H1 (cell line): ENCODE measurements at regions not wholly inside any gene's neighbourhood (a gene's known extent, or its start where the extent isn't known, plus 50 kb on each side); places are given as distances from the start of the nearest gene placed in this dataset.

ENCODE experiments used
- CTCF ChIA-PET: fragments of 300-600 bp; sonication (Branson Sonifier 250); formaldehyde crosslinking; loops from one replicate; lab custom pipeline; 2021; ENCODE audit not compliant: partially characterized antibody; lab: Charles Lee
- POLR2A ChIA-PET: fragments of 300-600 bp; sonication (Branson Sonifier 250); formaldehyde crosslinking; loops from one replicate; lab custom pipeline; 2021; ENCODE audit warnings: inconsistent platforms; ENCODE audit not compliant: partially characterized antibody; lab: Charles Lee
- DNase-seq, 2 experiments: peaks; one replicate each; pipeline versions ENCODE4 v3.0.0 to v3.0.0-alpha.2; 2010 to 2022; ENCODE audit warnings: low spot score in 2 of 2, low read depth in 1 of 2, mixed read lengths in 1 of 2
- FAIRE-seq: peaks from 2 replicates; lab custom pipeline; 2011; peaks lifted over from hg19 to GRCh38; lab: Jason Lieb, UNC
- H2AFZ ChIP-seq: 2 replicates; pipeline ENCODE4 v1.8.1; 2012; ENCODE audit warnings: low read length, inconsistent platforms
- H2AK5ac ChIP-seq: 2 replicates; pipeline ENCODE4 v1.6.1; 2013; ENCODE audit warnings: low read depth, low read length
- H2BK120ac ChIP-seq: replicated peaks from 2 replicates; pipeline ENCODE3; 2013; ENCODE audit warnings: low read depth, low read length, inconsistent platforms
- H2BK12ac ChIP-seq: 2 replicates; pipeline ENCODE4 v1.6.1; 2013; ENCODE audit warnings: low read depth, low read length
- H2BK15ac ChIP-seq: 2 replicates; pipeline ENCODE4 v1.6.1; 2013; ENCODE audit warnings: low read length
- H2BK20ac ChIP-seq: 2 replicates; pipeline ENCODE4 v1.6.1; 2013; ENCODE audit warnings: low read length
- H2BK5ac ChIP-seq: 2 replicates; pipeline ENCODE4 v1.6.1; 2013; ENCODE audit warnings: low read depth, low read length
- H3K14ac ChIP-seq: 2 replicates; pipeline ENCODE4 v1.6.1; 2013; ENCODE audit warnings: inconsistent platforms; ENCODE audit not compliant: insufficient read length
- H3K18ac ChIP-seq: 2 replicates; pipeline ENCODE4 v1.6.1; 2013; ENCODE audit warnings: low read length; ENCODE audit errors: extremely low read depth
- H3K23ac ChIP-seq: 2 replicates; pipeline ENCODE4 v1.6.1; 2013; ENCODE audit warnings: inconsistent platforms; ENCODE audit not compliant: insufficient read length
- H3K23me2 ChIP-seq: 2 replicates; pipeline ENCODE4 v1.6.1; 2013; ENCODE audit warnings: low read depth, low read length
- H3K27ac ChIP-seq: 2 replicates; pipeline ENCODE4 v1.6.1; 2011; ENCODE audit warnings: low read depth, low read length, inconsistent platforms
- H3K27me3 ChIP-seq, 4 experiments: replicated peaks in 1 of 4; 1 replicate in 1 of 4; 2 replicates in 3 of 4; pipeline versions ENCODE4 v1.6.1 to v1.8.1; 2011 to 2013; ENCODE audit warnings: low read length in 3 of 4, mild to moderate bottlenecking in 3 of 4, inconsistent platforms in 2 of 4, mixed read lengths in 2 of 4, moderate library complexity in 1 of 4; ENCODE audit not compliant: control insufficient read depth in 3 of 4, insufficient read depth in 3 of 4; ENCODE audit errors: extremely low read depth in 1 of 4
- H3K36me3 ChIP-seq, 4 experiments: 2 replicates each; pipeline versions ENCODE4 v1.6.1 to v1.8.1; 2011 to 2013; ENCODE audit warnings: mild to moderate bottlenecking in 4 of 4, low read length in 3 of 4, moderate library complexity in 2 of 4, control low read depth in 1 of 4, inconsistent platforms in 1 of 4; ENCODE audit not compliant: insufficient read depth in 4 of 4, control insufficient read depth in 2 of 4
- H3K4ac ChIP-seq: replicated peaks from 2 replicates; pipeline ENCODE3; 2013; ENCODE audit warnings: low read length, low read depth, mixed read lengths, inconsistent platforms; ENCODE audit not compliant: insufficient read length
- H3K4me1 ChIP-seq, 4 experiments: replicated peaks in 1 of 4; 1 replicate in 1 of 4; 2 replicates in 3 of 4; pipeline versions ENCODE4 v1.6.1 to v1.8.1; 2011 to 2013; ENCODE audit warnings: low read length in 3 of 4, inconsistent platforms in 2 of 4, mixed read lengths in 1 of 4; ENCODE audit not compliant: insufficient read depth in 4 of 4, control insufficient read depth in 3 of 4
- H3K4me2 ChIP-seq, 2 experiments: 2 replicates each; pipeline versions ENCODE4 v1.6.1 to v1.8.1; 2011 to 2013; ENCODE audit warnings: low read depth in 2 of 2, low read length in 2 of 2, control low read depth in 1 of 2, inconsistent platforms in 1 of 2, mild to moderate bottlenecking in 1 of 2; ENCODE audit not compliant: insufficient read depth in 1 of 2
- H3K4me3 ChIP-seq, 4 experiments: fragments of 200-600, 300-600 bp in 1 of 4; sonication (generic), shearing (Covaris generic), sonication (Bioruptor Twin) in 1 of 4; 2 replicates each; pipeline versions ENCODE4 v1.5.1 to v1.8.1; 2011 to 2016; ENCODE audit warnings: low read length in 4 of 4, low read depth in 3 of 4, control low read depth in 2 of 4, inconsistent platforms in 2 of 4, mild to moderate bottlenecking in 2 of 4, mixed read lengths in 1 of 4, moderate library complexity in 1 of 4; ENCODE audit not compliant: insufficient read depth in 2 of 4; ENCODE audit errors: extremely low read depth in 1 of 4
- H3K56ac ChIP-seq: replicated peaks from 2 replicates; pipeline ENCODE3; 2013; ENCODE audit warnings: low read depth, mild to moderate bottlenecking, mixed read lengths, low read length, inconsistent platforms; ENCODE audit not compliant: insufficient read length
- H3K79me1 ChIP-seq: 2 replicates; pipeline ENCODE4 v1.6.1; 2013; ENCODE audit warnings: low read depth, low read length, control low read depth
- H3K79me2 ChIP-seq, 2 experiments: 2 replicates each; pipeline versions ENCODE4 v1.6.1 to v1.8.1; 2012 to 2013; ENCODE audit warnings: low read length in 2 of 2, mild to moderate bottlenecking in 2 of 2, inconsistent platforms in 1 of 2; ENCODE audit not compliant: insufficient read depth in 2 of 2, control insufficient read depth in 1 of 2
- H3K9ac ChIP-seq, 4 experiments: replicated peaks in 1 of 4; 1 replicate in 1 of 4; 2 replicates in 3 of 4; pipeline versions ENCODE4 v1.6.1 to v1.8.1; 2011 to 2013; ENCODE audit warnings: low read depth in 3 of 4, low read length in 3 of 4, control low read depth in 2 of 4, mild to moderate bottlenecking in 2 of 4, moderate library complexity in 2 of 4, inconsistent platforms in 1 of 4; ENCODE audit errors: extremely low read depth in 1 of 4
- H3K9me3 ChIP-seq, 2 experiments: 2 replicates each; pipeline versions ENCODE4 v1.6.1 to v1.8.1; 2012 to 2013; ENCODE audit warnings: mild to moderate bottlenecking in 2 of 2, moderate library complexity in 2 of 2, control low read depth in 1 of 2, inconsistent platforms in 1 of 2, low read depth in 1 of 2, low read length in 1 of 2, mixed read lengths in 1 of 2; ENCODE audit not compliant: insufficient read depth in 2 of 2
- H4K20me1 ChIP-seq, 2 experiments: replicated peaks in 1 of 2; 2 replicates each; pipeline versions ENCODE3 to v1.8.1; 2011 to 2013; ENCODE audit warnings: inconsistent platforms in 2 of 2, low read length in 2 of 2, mild to moderate bottlenecking in 1 of 2; ENCODE audit not compliant: insufficient read depth in 2 of 2, control insufficient read depth in 1 of 2
- H4K5ac ChIP-seq: 2 replicates; pipeline ENCODE4 v1.6.1; 2013; ENCODE audit warnings: low read length, low read depth, mixed read lengths, inconsistent platforms; ENCODE audit not compliant: insufficient read length
- H4K8ac ChIP-seq: 2 replicates; pipeline ENCODE4 v1.8.0; 2013; ENCODE audit warnings: mild to moderate bottlenecking, moderate library complexity, low read length, inconsistent platforms; ENCODE audit not compliant: insufficient read depth; ENCODE audit errors: extremely low read depth
- H4K91ac ChIP-seq: replicated peaks from 2 replicates; pipeline ENCODE3; 2013; ENCODE audit warnings: low read length, mixed read lengths, inconsistent platforms; ENCODE audit not compliant: insufficient read length
- GTF2F1 ChIP-seq: IDR thresholded peaks from 2 replicates; pipeline ENCODE4 v1.6.1; 2012; ENCODE audit warnings: low read depth, low read length, improper control_type of control experiment, borderline replicate concordance
- WGBS, 2 experiments: shearing (Covaris generic) in 1 of 2; methylation state at CpG; one replicate each; pipeline versions ENCODE4 v1.1.6 to v1.1.7; 2013 to 2015; ENCODE audit warnings: low lambda C conversion rate in 2 of 2, mixed read lengths in 2 of 2, inconsistent platforms in 1 of 2, low coverage in 1 of 2, missing lambda C conversion rate in 1 of 2; ENCODE audit not compliant: insufficient replicate concordance in 2 of 2, insufficient coverage in 1 of 2, insufficient read length in 1 of 2; ENCODE audit errors: extremely low coverage in 1 of 2, missing lambda C conversion rate in 1 of 2; 5-methylcytosine and 5-hydroxymethylcytosine counted together

- H3K36me3 ChIP-seq = no peaks in the 10 kb centered on the region
- H3K9ac ChIP-seq = no peak overlapping the region
- POLR2A ChIA-PET = no interaction called here
- 75% methylated on average over 2 of the region's 2 CpGs; no CpG with 5 or more reads in 1 of the 2 experiments for WGBS, 2 experiments
- H2BK5ac ChIP-seq = no peak overlapping the region
- H4K5ac ChIP-seq = no peak overlapping the region
- DNase-seq (no peak), FAIRE-seq (no peak)
- CTCF ChIA-PET = interaction anchor here (1.1 to 1.4 kb wide), 2 partner anchors 17 to 60 kb away, joined by 3 to 5 read pairs; no protein-coding TSS in a partner anchor
- H3K23ac ChIP-seq = no peak overlapping the region
- no peak overlapping the region for H2BK20ac ChIP-seq
- no peaks in the 10 kb centered on the region for H3K79me2 ChIP-seq
- no peaks in the 10 kb centered on the region for H3K79me1 ChIP-seq
- H4K91ac ChIP-seq = no peak overlapping the region
- no peak overlapping the region for H3K27ac ChIP-seq
- no peaks in the 10 kb centered on the region; the same call in 1 of the 2 replicates for H3K23me2 ChIP-seq
- no peak overlapping the region for H2AFZ ChIP-seq
- no peaks in the 10 kb centered on the region for H3K4me1 ChIP-seq
- H3K18ac ChIP-seq = no peak overlapping the region
- H3K4ac ChIP-seq = no peak overlapping the region
- no peak overlapping the region for H3K4me2 ChIP-seq
- no peak for TF ChIP-seq GTF2F1
- H3K27me3 ChIP-seq = no peaks in the 10 kb centered on the region
- H3K56ac ChIP-seq = no peak overlapping the region
- no peaks in the 10 kb centered on the region for H3K9me3 ChIP-seq
- H3K4me3 ChIP-seq = no peak overlapping the region
- no peak overlapping the region for H2BK120ac ChIP-seq
- no peak overlapping the region for H2BK12ac ChIP-seq
- no peak overlapping the region for H3K14ac ChIP-seq
- H2BK15ac ChIP-seq = no peak overlapping the region
- H4K8ac ChIP-seq = no peak overlapping the region
- no peak overlapping the region for H2AK5ac ChIP-seq
- H4K20me1 ChIP-seq = no peaks in the 10 kb centered on the region
Observed at GRCh38 chr2:152920846-152921245, 202.4 kb downstream of the ARL6IP6 start.
